Thyroid gland (tissue), 4 donors: ENCODE measurements at regions not wholly inside any gene's neighbourhood (a gene's known extent, or its start where the extent isn't known, plus 50 kb on each side); places are given as distances from the start of the nearest gene placed in this dataset.

Experiments
- DNase-seq, 2 donors: peaks; one replicate each; pipeline ENCODE4 v3.0.0-alpha.2; 2019
- H3K27ac ChIP-seq, 3 donors: fragments of 200-600 bp; sonication (generic); 1 replicate in 2 of 3; 2 replicates in 1 of 3; pipeline ENCODE4 v1.5.1; 2016 to 2019; ENCODE audit warnings: mild to moderate bottlenecking in 1 of 3, moderate library complexity in 1 of 3
- H3K27me3 ChIP-seq: fragments of 200-600 bp; sonication (generic); one replicate; pipeline ENCODE4 v1.5.1; 2019
- H3K36me3 ChIP-seq, 2 donors: fragments of 200-600 bp; sonication (generic); one replicate each; pipeline ENCODE4 v1.5.1; 2016 to 2019
- H3K4me1 ChIP-seq, 2 donors: fragments of 200-600 bp; sonication (generic); one replicate each; pipeline ENCODE4 v1.5.1; 2017 to 2019
- H3K4me3 ChIP-seq, 3 donors: fragments of 200-600 bp; sonication (generic); replicated peaks in 1 of 3; 1 replicate in 2 of 3; 2 replicates in 1 of 3; pipeline ENCODE4 v1.5.1; 2016; ENCODE audit warnings: mild to moderate bottlenecking in 1 of 3
- H3K9me3 ChIP-seq: fragments of 200-600 bp; sonication (generic); one replicate; pipeline ENCODE4 v1.5.1; 2017
- POLR2A ChIP-seq, 2 donors: fragments of 450-650 bp; IDR thresholded peaks; one replicate each; pipeline ENCODE4 v1.6.1; 2017; ENCODE audit warnings: antibody characterized with exemption in 2 of 2, mild to moderate bottlenecking in 2 of 2, moderate library complexity in 1 of 2
- WGBS, 2 donors: methylation state at CpG; one replicate each; pipeline ENCODE4 v1.1.5; 2017; 5-methylcytosine and 5-hydroxymethylcytosine counted together
- intact Hi-C: fragments of 100-400 bp; cut with DNase I; formaldehyde crosslinking; loops from one replicate; pipeline ENCODE4 v1.15.1; 2023
- TF ChIP-seq, protein P1 (sequence below), 6 experiments: fragments of 200-600 bp in 3 of 6; fragments of 450-650 bp in 3 of 6; sonication (generic) in 3 of 6; IDR thresholded peaks; one replicate each; pipeline ENCODE4 v1.5.1; 2016 to 2019; ENCODE audit warnings: antibody characterized with exemption in 6 of 6, mild to moderate bottlenecking in 2 of 6, inconsistent platforms in 1 of 6, moderate library complexity in 1 of 6

DNA sequence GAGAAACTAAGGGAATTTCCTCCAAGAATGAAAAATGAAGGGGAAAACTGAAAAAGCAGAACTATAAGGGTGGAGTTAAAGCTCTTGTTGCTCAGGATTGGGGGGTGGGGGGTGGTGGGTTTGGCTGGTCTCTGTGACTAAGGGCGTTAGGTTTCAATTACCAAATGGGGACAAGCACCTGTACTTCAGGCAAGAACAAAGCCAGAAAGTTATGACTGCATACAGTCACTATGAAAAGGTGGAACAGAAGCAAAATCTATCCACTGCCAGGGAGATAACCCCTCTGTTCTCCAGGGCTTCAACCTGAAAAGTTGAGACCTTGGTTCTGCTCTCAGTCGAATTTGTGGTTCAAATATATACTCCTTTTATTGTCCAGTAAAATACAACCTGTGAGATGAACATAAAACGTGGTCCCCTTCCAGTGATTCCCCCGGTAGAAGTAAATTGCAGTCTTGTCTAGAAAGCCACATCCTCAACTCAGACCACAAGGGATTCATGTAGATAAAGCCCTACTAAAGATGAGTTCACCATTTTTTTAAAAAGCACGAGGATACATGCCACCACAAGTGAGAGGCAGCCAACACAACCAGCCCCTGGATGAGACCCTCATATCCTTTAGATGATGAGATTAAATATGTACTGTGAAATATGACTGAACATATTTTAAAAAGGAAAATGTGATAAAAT, 257.1 kb upstream of the RPS6KA3 start:
- no peaks in the 10 kb centered on the region for H3K36me3 ChIP-seq
- no peak for TF ChIP-seq POLR2A (IDR thresholded peaks at IDR 0.05)
- TF ChIP-seq, protein P1, sequence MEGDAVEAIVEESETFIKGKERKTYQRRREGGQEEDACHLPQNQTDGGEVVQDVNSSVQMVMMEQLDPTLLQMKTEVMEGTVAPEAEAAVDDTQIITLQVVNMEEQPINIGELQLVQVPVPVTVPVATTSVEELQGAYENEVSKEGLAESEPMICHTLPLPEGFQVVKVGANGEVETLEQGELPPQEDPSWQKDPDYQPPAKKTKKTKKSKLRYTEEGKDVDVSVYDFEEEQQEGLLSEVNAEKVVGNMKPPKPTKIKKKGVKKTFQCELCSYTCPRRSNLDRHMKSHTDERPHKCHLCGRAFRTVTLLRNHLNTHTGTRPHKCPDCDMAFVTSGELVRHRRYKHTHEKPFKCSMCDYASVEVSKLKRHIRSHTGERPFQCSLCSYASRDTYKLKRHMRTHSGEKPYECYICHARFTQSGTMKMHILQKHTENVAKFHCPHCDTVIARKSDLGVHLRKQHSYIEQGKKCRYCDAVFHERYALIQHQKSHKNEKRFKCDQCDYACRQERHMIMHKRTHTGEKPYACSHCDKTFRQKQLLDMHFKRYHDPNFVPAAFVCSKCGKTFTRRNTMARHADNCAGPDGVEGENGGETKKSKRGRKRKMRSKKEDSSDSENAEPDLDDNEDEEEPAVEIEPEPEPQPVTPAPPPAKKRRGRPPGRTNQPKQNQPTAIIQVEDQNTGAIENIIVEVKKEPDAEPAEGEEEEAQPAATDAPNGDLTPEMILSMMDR (IDR thresholded peaks at IDR 0.05), result no peak
- H3K9me3 ChIP-seq, result no peaks in the 10 kb centered on the region
- H3K27ac ChIP-seq, result no peak overlapping the region
- H3K27me3 ChIP-seq, result no peaks in the 10 kb centered on the region
- WGBS, 2 donors, result 74 to 76% methylated on average over 5 of the region's 5 CpGs
- no peak overlapping the region for H3K4me3 ChIP-seq
- H3K4me1 ChIP-seq, result no peaks in the 10 kb centered on the region
- no peak for DNase-seq
- intact Hi-C loops, result no loop called here

DNA sequence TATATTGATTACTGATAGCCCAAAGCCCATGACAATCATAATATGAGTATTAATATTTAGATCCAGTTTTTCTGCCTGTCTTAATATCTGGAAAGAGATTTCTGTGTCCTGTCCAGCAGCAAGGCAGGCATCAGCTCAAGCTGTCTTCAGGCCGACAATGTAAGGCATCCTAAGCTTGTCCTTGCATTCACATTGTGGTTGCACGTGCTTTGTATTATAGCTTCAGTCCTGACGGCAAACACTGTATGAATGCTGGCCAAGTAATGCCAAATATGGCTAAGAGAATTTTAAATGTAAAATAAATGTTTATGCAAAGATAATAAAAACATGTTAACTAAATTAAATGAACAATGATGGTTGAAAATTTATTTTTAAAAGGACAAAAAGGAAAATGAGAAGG, 255.7 kb upstream of the RPS6KA3 start:
- intact Hi-C loops, result no loop called here
- H3K27ac ChIP-seq, result no peak overlapping the region
- no peak for TF ChIP-seq POLR2A (IDR thresholded peaks at IDR 0.05)
- TF ChIP-seq, protein P1 (IDR thresholded peaks at IDR 0.05), result no peak
- no peaks in the 10 kb centered on the region for H3K27me3 ChIP-seq
- no peak for DNase-seq
- no peak overlapping the region for H3K4me3 ChIP-seq
- no peaks in the 10 kb centered on the region for H3K4me1 ChIP-seq
- WGBS, 2 donors, result 84 to 92% methylated on average over 3 of the region's 3 CpGs
- no peaks in the 10 kb centered on the region for H3K9me3 ChIP-seq
- H3K36me3 ChIP-seq, result no peaks in the 10 kb centered on the region

DNA sequence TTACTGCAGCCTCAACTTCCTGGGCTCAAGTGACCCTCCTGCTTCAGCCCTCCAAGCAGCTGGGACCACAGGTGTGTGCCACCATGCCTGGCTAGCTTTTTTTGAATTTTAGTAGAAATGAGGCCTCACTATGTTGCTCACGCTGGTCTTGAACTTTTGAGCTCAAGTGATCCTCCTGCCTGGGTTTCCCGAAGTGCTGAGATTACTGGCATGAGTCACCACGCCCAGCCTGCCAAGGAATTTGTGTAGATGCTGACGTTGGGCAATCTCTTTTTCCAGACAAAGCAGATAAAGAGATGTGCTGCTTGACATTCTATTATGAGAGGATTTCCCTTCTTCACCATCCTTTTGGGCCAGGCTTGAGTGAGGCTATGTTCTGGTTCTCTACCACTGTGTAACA, 254.5 kb upstream of the RPS6KA3 start:
- Histone ChIP-seq H3K27me3 (no peaks in the 10 kb centered on the region), H3K36me3 (no peaks in the 10 kb centered on the region), H3K4me1 (no peaks in the 10 kb centered on the region), H3K4me3 (no peak overlapping the region), H3K9me3 (no peaks in the 10 kb centered on the region), H3K27ac (no peak overlapping the region)
- 63 to 81% methylated on average over 4 of the region's 4 CpGs for WGBS, 2 donors
- no peak for DNase-seq
- TF ChIP-seq POLR2A (IDR thresholded peaks at IDR 0.05), result no peak
- TF ChIP-seq, protein P1 (IDR thresholded peaks at IDR 0.05), result no peak
- intact Hi-C loops, result no loop called here

DNA sequence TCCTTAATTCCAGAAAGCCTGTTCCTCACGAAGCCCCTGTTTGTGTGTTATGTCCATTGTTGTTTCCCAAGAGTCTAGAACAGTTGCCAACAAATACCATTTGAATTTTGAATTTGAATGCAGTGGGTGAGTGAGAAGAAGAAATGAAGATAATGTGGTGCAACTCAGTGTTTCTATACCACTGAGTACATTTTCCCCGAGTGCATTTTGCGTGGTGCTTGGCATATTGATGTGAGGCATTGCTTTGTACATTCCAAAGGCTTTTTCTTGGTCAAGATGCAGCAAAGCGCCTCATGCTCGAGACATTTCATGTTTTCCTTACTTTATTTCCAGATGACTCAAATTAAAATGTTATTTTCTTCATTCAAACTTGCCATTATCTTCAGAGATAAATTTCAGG, 253.1 kb upstream of the RPS6KA3 start:
- Histone ChIP-seq H3K27ac (no peak overlapping the region), H3K4me1 (no peaks in the 10 kb centered on the region), H3K36me3 (no peaks in the 10 kb centered on the region), H3K4me3 (no peak overlapping the region), H3K27me3 (no peaks in the 10 kb centered on the region), H3K9me3 (no peaks in the 10 kb centered on the region)
- DNase-seq, result no peak
- TF ChIP-seq POLR2A (IDR thresholded peaks at IDR 0.05), result no peak
- TF ChIP-seq, protein P1 (IDR thresholded peaks at IDR 0.05), result no peak
- intact Hi-C loops, result no loop called here
- WGBS, 2 donors, result 78 to 89% methylated on average over 5 of the region's 5 CpGs

DNA sequence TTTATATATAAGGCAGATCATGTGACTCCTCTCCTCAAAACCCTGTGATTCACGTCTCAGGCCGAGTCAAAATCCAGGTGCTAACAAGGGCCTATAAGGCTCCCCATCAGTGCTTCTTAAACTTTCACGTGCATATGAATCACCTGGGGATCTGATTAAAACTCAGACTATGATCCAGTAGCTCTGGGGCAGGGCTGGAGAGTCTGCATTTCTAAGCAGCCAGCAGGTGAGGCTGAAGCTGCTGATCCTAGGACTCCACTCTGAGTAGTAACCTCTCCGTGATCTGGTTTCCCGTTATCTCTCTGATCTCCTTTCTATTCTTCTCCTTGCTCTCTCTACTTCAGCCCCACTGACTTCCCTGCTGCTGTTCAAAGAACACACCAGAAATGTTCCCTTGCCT, 252.4 kb upstream of the RPS6KA3 start:
- intact Hi-C loops, result no loop called here
- Histone ChIP-seq H3K4me3 (no peak overlapping the region), H3K4me1 (no peaks in the 10 kb centered on the region), H3K27me3 (no peaks in the 10 kb centered on the region), H3K36me3 (no peaks in the 10 kb centered on the region), H3K9me3 (no peaks in the 10 kb centered on the region), H3K27ac (no peak overlapping the region)
- no peak for DNase-seq
- 62 to 64% methylated on average over 5 of the region's 5 CpGs for WGBS, 2 donors
- TF ChIP-seq, protein P1 (IDR thresholded peaks at IDR 0.05), result no peak
- TF ChIP-seq POLR2A (IDR thresholded peaks at IDR 0.05), result no peak
